ENCODE measurements at regions not wholly inside any gene's neighbourhood (a gene's known extent, or its start where the extent isn't known, plus 50 kb on each side); places are given as distances from the start of the nearest gene placed in this dataset.

- ChIA-PET RAD21 (ENCODE audit: low non-redundant PET in 1 of 2, low total read pairs in 2 of 2, uncharacterized antibody in 2 of 2, unreplicated experiment in 2 of 2) (no interaction called here), POLR2A (no interaction called here), CTCF (no interaction called here)
- DNase-seq (ENCODE audit: low read depth, low spot score) = no peak
- H3K27me3 ChIP-seq (ENCODE audit: insufficient read depth, low read length) = no peaks in the 10 kb centered on the region
- H3K36me3 ChIP-seq (ENCODE audit: control insufficient read depth in 1 of 2, insufficient read depth in 2 of 2, low read length in 2 of 2) = no peaks in the 10 kb centered on the region
- no peaks in the 10 kb centered on the region for H3K79me2 ChIP-seq (ENCODE audit: insufficient read depth, low read length)
- H3K4me1 ChIP-seq (ENCODE audit: control insufficient read depth in 1 of 2, insufficient read depth in 2 of 2, low read length in 2 of 2) = peaks cover 0 to 7% of the 10 kb centered on the region in 2 experiments; a peak in 1 of 4 replicates
- BruUV-seq (replicated peaks) = no TSS peak
- no peaks in the 10 kb centered on the region for H3K9me3 ChIP-seq (ENCODE audit: control insufficient read depth in 1 of 2, insufficient read depth in 1 of 2, low read depth in 1 of 2, low read length in 2 of 2)
- no peak overlapping the region for H3K27ac ChIP-seq (ENCODE audit: low read depth, low read length)
- intact Hi-C loops (cut with micrococcal nuclease) = no loop called here
- no peaks in the 10 kb centered on the region for H4K20me1 ChIP-seq (ENCODE audit: insufficient read depth)
- no peak for ATAC-seq
- no peak overlapping the region for H2AFZ ChIP-seq (ENCODE audit: low read depth, low read length, poor library complexity, severe bottlenecking)
- no peak overlapping the region for H3K9ac ChIP-seq (ENCODE audit: low read length)
- H3K4me3 ChIP-seq (replicated peaks in 1 of 2; ENCODE audit: low read depth in 1 of 2, low read length in 2 of 2) = no peak overlapping the region
- H3K9me2 ChIP-seq (ENCODE audit: insufficient read depth) = no peaks in the 10 kb centered on the region
- H3K4me2 ChIP-seq (ENCODE audit: low read length) = no peak overlapping the region
- TF ChIP-seq MAX (IDR thresholded peaks at IDR 0.05) (no peak), REST (IDR thresholded peaks at IDR 0.05; ENCODE audit: low read depth) (no peak), POLR2A (IDR thresholded peaks at IDR 0.05; ENCODE audit: borderline replicate concordance, extremely low read depth, insufficient read depth, insufficient read length) (no peak), FOSL1 (IDR thresholded peaks at IDR 0.05; ENCODE audit: low read depth) (no peak), POLR2AphosphoS5 (IDR thresholded peaks at IDR 0.05; ENCODE audit: low read depth, low read length) (no peak), ZBTB33 (IDR thresholded peaks at IDR 0.05; ENCODE audit: extremely low read depth, insufficient replicate concordance, low read length) (no peak), EZH2 (IDR thresholded peaks at IDR 0.05) (no peak), ZFX (IDR thresholded peaks at IDR 0.05) (no peak), EZH2phosphoT487 (IDR thresholded peaks at IDR 0.05; ENCODE audit: borderline replicate concordance) (no peak), JUND (IDR thresholded peaks at IDR 0.05) (no peak), RAD21 (IDR thresholded peaks at IDR 0.05; ENCODE audit: low read depth) (no peak), SIN3A (IDR thresholded peaks at IDR 0.05; ENCODE audit: low read depth) (no peak), ATF3 (IDR thresholded peaks at IDR 0.05) (no peak)
Measured at GRCh38 chr7:46290374-46291049, 369.4 kb upstream of the IGFBP3 start.
